CD14-positive monocyte (primary cell): ENCODE measurements at regions not wholly inside any gene's neighbourhood (a gene's known extent, or its start where the extent isn't known, plus 50 kb on each side); places are given as distances from the start of the nearest gene placed in this dataset.

Experiments used
- DNase-seq, 3 donors: peaks; one replicate each; pipeline ENCODE4 v3.0.0-alpha.2; 2011 to 2022
- H2AFZ ChIP-seq: 2 replicates; pipeline ENCODE4 v1.6.0; 2012; ENCODE audit warnings: mild to moderate bottlenecking, low read depth, low read length, inconsistent platforms; ENCODE audit not compliant: insufficient read depth, poor library complexity, severe bottlenecking
- H3K27ac ChIP-seq, 2 donors: 1 replicate in 1 of 2; 2 replicates in 1 of 2; pipeline ENCODE4 v1.5.1; 2012 to 2013; ENCODE audit warnings: low read length in 2 of 2, control low read depth in 1 of 2, inconsistent platforms in 1 of 2, low read depth in 1 of 2, mild to moderate bottlenecking in 1 of 2
- H3K27me3 ChIP-seq, 2 donors: one replicate each; pipeline versions ENCODE4 v1.6.0 to v1.6.1; 2011 to 2013; ENCODE audit warnings: low read length in 2 of 2; ENCODE audit not compliant: control insufficient read depth in 2 of 2, insufficient read depth in 2 of 2
- H3K36me3 ChIP-seq, 2 donors: replicated peaks in 1 of 2; 1 replicate in 1 of 2; 2 replicates in 1 of 2; pipeline versions ENCODE4 v1.5.1 to v1.6.1; 2012 to 2013; ENCODE audit warnings: low read length in 2 of 2, control low read depth in 1 of 2, inconsistent platforms in 1 of 2, mild to moderate bottlenecking in 1 of 2; ENCODE audit not compliant: insufficient read depth in 2 of 2, control insufficient read depth in 1 of 2
- H3K4me1 ChIP-seq, 2 donors: 1 replicate in 1 of 2; 2 replicates in 1 of 2; pipeline versions ENCODE4 v1.5.1 to v1.6.1; 2012 to 2013; ENCODE audit warnings: low read length in 2 of 2, control low read depth in 1 of 2, inconsistent platforms in 1 of 2, mild to moderate bottlenecking in 1 of 2, moderate library complexity in 1 of 2; ENCODE audit not compliant: insufficient read depth in 2 of 2, control insufficient read depth in 1 of 2
- H3K4me2 ChIP-seq: replicated peaks from 2 replicates; pipeline ENCODE3; 2012; ENCODE audit warnings: low read length, moderate library complexity, mild to moderate bottlenecking; ENCODE audit not compliant: poor library complexity, severe bottlenecking; ENCODE audit errors: extremely low read depth
- H3K4me3 ChIP-seq, 3 experiments: fragments of 200-600 bp in 1 of 3; sonication (generic) in 1 of 3; replicated peaks in 1 of 3; 1 replicate in 2 of 3; 2 replicates in 1 of 3; pipeline ENCODE4 v1.5.1; 2011 to 2013; ENCODE audit warnings: low read length in 3 of 3, mild to moderate bottlenecking in 3 of 3, control low read depth in 2 of 3, low read depth in 2 of 3, inconsistent platforms in 1 of 3, moderate library complexity in 1 of 3
- H3K79me2 ChIP-seq: 2 replicates; pipeline ENCODE4 v1.6.0; 2012; ENCODE audit warnings: mild to moderate bottlenecking, control low read depth, inconsistent platforms, low read length, moderate library complexity; ENCODE audit not compliant: insufficient read depth
- H3K9ac ChIP-seq: 2 replicates; pipeline ENCODE4 v1.6.0; 2017; ENCODE audit warnings: low read length, mild to moderate bottlenecking; ENCODE audit not compliant: insufficient read depth, poor library complexity, severe bottlenecking
- H3K9me3 ChIP-seq, 2 donors: replicated peaks in 1 of 2; 1 replicate in 1 of 2; 2 replicates in 1 of 2; pipeline versions ENCODE4 v1.5.1 to v1.6.1; 2012 to 2013; ENCODE audit warnings: low read length in 2 of 2, control low read depth in 1 of 2; ENCODE audit not compliant: control insufficient read depth in 1 of 2, insufficient read depth in 1 of 2
- H4K20me1 ChIP-seq: 2 replicates; pipeline ENCODE4 v1.6.0; 2012; ENCODE audit warnings: mild to moderate bottlenecking, low read length, control low read depth, moderate library complexity; ENCODE audit not compliant: insufficient read depth
- H3K27ac Mint-ChIP-seq, 7 donors: one replicate each; pipeline ENCODE4 v1.8.0; 2020; ENCODE audit warnings: mild to moderate bottlenecking in 7 of 7, mixed read lengths in 7 of 7, moderate library complexity in 6 of 7, inconsistent platforms in 2 of 7
- H3K27me3 Mint-ChIP-seq, 3 donors: one replicate each; pipeline ENCODE4 v1.8.0; 2021 to 2022; ENCODE audit warnings: low read depth in 3 of 3, mild to moderate bottlenecking in 3 of 3, mixed read lengths in 3 of 3, moderate library complexity in 3 of 3, inconsistent platforms in 1 of 3
- H3K36me3 Mint-ChIP-seq, 2 donors: one replicate each; pipeline ENCODE4 v1.8.0; 2020; ENCODE audit warnings: mixed read lengths in 2 of 2, inconsistent platforms in 1 of 2, mild to moderate bottlenecking in 1 of 2
- H3K4me1 Mint-ChIP-seq: one replicate; pipeline ENCODE4 v1.8.0; 2020; ENCODE audit warnings: mild to moderate bottlenecking, mixed read lengths
- H3K4me3 Mint-ChIP-seq, 2 donors: one replicate each; pipeline ENCODE4 v1.8.0; 2020; ENCODE audit warnings: mild to moderate bottlenecking in 2 of 2, mixed read lengths in 2 of 2, moderate library complexity in 1 of 2
- H3K9me3 Mint-ChIP-seq, 7 donors: one replicate each; pipeline ENCODE4 v1.8.0; 2020 to 2022; ENCODE audit warnings: mixed read lengths in 7 of 7, mild to moderate bottlenecking in 6 of 7, moderate library complexity in 6 of 7, inconsistent platforms in 2 of 7
- WGBS: methylation state at CpG from one replicate; pipeline ENCODE4 v1.1.5; 2013; ENCODE audit warnings: missing lambda C conversion rate; ENCODE audit not compliant: insufficient coverage; 5-methylcytosine and 5-hydroxymethylcytosine counted together
- intact Hi-C, 2 donors: fragments of 100-400 bp; cut with micrococcal nuclease; formaldehyde crosslinking; loops; one replicate each; pipeline versions ENCODE4 v1.15.0 to v1.15.1; 2023
- TF ChIP-seq, protein P1 (sequence below): fragments of 200-600 bp; IDR thresholded peaks from one replicate; pipeline ENCODE4 v1.8.0; 2022; ENCODE audit warnings: antibody characterized with exemption, mild to moderate bottlenecking

- Histone ChIP-seq H3K9me3 (no peaks in the 10 kb centered on the region), H3K9ac (no peak overlapping the region), H3K4me3 (no peak overlapping the region), H3K79me2 (no peaks in the 10 kb centered on the region), H3K27ac (no peak overlapping the region), H2AFZ (no peak overlapping the region), H3K4me1 (peaks cover 0 to 2% of the 10 kb centered on the region in 2 donors), H4K20me1 (no peaks in the 10 kb centered on the region), H3K36me3 (no peaks in the 10 kb centered on the region), H3K27me3 (no peaks in the 10 kb centered on the region), H3K4me2 (no peak overlapping the region)
- TF ChIP-seq, protein P1, sequence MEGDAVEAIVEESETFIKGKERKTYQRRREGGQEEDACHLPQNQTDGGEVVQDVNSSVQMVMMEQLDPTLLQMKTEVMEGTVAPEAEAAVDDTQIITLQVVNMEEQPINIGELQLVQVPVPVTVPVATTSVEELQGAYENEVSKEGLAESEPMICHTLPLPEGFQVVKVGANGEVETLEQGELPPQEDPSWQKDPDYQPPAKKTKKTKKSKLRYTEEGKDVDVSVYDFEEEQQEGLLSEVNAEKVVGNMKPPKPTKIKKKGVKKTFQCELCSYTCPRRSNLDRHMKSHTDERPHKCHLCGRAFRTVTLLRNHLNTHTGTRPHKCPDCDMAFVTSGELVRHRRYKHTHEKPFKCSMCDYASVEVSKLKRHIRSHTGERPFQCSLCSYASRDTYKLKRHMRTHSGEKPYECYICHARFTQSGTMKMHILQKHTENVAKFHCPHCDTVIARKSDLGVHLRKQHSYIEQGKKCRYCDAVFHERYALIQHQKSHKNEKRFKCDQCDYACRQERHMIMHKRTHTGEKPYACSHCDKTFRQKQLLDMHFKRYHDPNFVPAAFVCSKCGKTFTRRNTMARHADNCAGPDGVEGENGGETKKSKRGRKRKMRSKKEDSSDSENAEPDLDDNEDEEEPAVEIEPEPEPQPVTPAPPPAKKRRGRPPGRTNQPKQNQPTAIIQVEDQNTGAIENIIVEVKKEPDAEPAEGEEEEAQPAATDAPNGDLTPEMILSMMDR, result no peak
- intact Hi-C loops, result no loop called here
- peaks cover 0 to 3% (median 0%) of the 10 kb centered on the region in 7 donors for H3K9me3 Mint-ChIP-seq
- DNase-seq, result no peak
- peaks cover 1 to 2% (median 1%) of the 10 kb centered on the region in 3 donors for H3K27me3 Mint-ChIP-seq
- H3K36me3 Mint-ChIP-seq, result no peaks in the 10 kb centered on the region
- no peak overlapping the region for H3K4me3 Mint-ChIP-seq
- no CpG with 5 or more reads among the region's 6 CpGs for WGBS
- H3K4me1 Mint-ChIP-seq, result peaks cover 1% of the 10 kb centered on the region
- H3K27ac Mint-ChIP-seq, result no peak overlapping the region
These were observed 124.4 kb upstream of the KRR1 start for GRCh38 chr12:75635606-75636444.

DNA sequence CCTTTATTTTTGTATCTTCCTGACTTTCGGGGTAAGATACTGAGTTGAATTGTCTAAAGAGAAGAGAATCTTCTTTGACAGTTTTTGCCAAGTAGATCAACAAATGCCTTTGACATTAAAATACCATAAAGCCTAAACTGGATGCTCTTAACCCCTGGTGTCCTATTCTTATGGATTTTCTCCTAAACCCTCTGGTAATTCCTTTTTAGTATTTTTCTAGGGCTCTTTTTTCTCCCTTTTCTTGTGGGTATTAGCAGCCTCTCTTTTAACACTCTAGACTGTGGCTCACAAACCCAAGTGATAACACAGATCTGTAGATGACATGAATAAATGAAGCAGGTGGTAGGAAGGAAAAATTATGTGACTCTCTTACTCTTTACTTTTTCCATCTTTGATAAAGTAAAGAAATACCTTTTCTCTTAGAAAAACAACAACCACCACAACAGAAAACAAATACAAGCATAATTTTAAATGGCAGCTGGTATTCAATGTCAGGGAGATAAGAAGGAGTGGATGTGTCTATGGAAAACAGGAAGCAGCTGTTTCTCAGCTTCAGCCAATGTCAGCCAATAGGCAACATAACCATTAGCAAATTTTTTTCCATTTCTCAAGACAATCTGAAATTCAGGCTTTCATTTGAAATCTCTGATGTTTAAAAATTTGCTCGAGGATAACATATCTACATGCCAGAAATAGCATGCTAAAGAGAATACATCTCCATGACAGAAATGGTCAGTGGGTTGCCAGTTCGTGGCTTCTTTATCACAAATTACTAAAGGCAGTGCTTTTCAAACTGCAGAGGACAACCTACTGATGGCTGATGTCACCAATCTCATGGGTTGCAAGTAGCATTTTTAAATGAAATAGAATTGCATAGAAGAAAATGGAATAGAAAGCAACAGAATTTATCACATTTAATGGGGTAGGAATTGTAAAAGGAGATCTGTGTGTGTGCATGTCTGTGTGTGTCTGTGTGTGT, 123.1 kb upstream of the KRR1 start:
- Histone ChIP-seq H3K4me1 (no peaks in the 10 kb centered on the region), H3K4me2 (no peak overlapping the region), H3K27ac (no peak overlapping the region), H3K9ac (no peak overlapping the region), H3K36me3 (no peaks in the 10 kb centered on the region), H2AFZ (no peak overlapping the region), H3K4me3 (no peak overlapping the region), H3K9me3 (no peaks in the 10 kb centered on the region), H3K79me2 (no peaks in the 10 kb centered on the region), H4K20me1 (no peaks in the 10 kb centered on the region), H3K27me3 (no peaks in the 10 kb centered on the region)
- Mint-ChIP-seq H3K4me1 (no peaks in the 10 kb centered on the region), H3K9me3 (peaks cover 0 to 3% (median 0%) of the 10 kb centered on the region in 7 donors), H3K27me3 (peaks cover 1 to 2% (median 1%) of the 10 kb centered on the region in 3 donors), H3K36me3 (no peaks in the 10 kb centered on the region), H3K27ac (no peak overlapping the region), H3K4me3 (no peak overlapping the region)
- no CpG with 5 or more reads among the region's 3 CpGs for WGBS
- TF ChIP-seq, protein P1, result no peak
- intact Hi-C loops, result no loop called here
- no peak for DNase-seq
